ENCODE measurements at regions not wholly inside any gene's neighbourhood (a gene's known extent, or its start where the extent isn't known, plus 50 kb on each side); places are given as distances from the start of the nearest gene placed in this dataset.

DNA sequence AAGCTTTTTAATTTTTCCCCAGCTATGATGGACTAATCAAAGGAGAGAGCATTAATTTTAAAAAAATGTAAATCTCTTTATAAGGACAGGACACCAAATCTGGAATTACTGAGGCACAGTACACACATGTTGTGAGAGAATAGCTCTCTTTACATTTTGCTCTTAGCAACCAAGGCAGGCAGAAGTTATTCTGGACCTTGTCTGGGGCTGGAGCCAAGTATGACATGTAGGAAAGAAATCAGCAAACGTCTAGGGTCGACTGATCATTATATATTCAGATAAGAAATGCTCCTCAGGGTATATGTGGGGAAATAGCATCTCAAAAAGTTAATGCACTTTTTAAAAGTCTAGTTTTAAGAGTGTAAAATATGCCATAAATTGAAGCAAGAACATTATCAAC is 1330.0 kb upstream of the CELF4 start:
- Mint-ChIP-seq H3K4me1 (ENCODE audit: low read depth, unreplicated experiment) (no peaks in the 10 kb centered on the region), H3K27ac (ENCODE audit: unreplicated experiment) (no peak overlapping the region), H3K9me3 (ENCODE audit: unreplicated experiment) (no peaks in the 10 kb centered on the region), H3K36me3 (ENCODE audit: insufficient read depth, unreplicated experiment) (no peaks in the 10 kb centered on the region), H3K4me3 (ENCODE audit: unreplicated experiment) (no peak overlapping the region), H3K27me3 (ENCODE audit: insufficient read depth, unreplicated experiment) (no peaks in the 10 kb centered on the region)
- BruUV-seq (replicated peaks): no TSS peak
- ChIA-PET CTCF (no interaction called here), POLR2A (no interaction called here)
- DNase-seq: no peak
- Histone ChIP-seq H3K36me3 (ENCODE audit: control insufficient read depth, insufficient read depth, low read length) (no peaks in the 10 kb centered on the region), H3K9me3 (no peaks in the 10 kb centered on the region), H3K4me3 (ENCODE audit: low read depth, low read length) (no peak overlapping the region), H3K27me3 (replicated peaks; ENCODE audit: control insufficient read depth, insufficient read depth, low read length) (no peaks in the 10 kb centered on the region), H3K4me1 (no peaks in the 10 kb centered on the region)
- TF ChIP-seq, protein P1, sequence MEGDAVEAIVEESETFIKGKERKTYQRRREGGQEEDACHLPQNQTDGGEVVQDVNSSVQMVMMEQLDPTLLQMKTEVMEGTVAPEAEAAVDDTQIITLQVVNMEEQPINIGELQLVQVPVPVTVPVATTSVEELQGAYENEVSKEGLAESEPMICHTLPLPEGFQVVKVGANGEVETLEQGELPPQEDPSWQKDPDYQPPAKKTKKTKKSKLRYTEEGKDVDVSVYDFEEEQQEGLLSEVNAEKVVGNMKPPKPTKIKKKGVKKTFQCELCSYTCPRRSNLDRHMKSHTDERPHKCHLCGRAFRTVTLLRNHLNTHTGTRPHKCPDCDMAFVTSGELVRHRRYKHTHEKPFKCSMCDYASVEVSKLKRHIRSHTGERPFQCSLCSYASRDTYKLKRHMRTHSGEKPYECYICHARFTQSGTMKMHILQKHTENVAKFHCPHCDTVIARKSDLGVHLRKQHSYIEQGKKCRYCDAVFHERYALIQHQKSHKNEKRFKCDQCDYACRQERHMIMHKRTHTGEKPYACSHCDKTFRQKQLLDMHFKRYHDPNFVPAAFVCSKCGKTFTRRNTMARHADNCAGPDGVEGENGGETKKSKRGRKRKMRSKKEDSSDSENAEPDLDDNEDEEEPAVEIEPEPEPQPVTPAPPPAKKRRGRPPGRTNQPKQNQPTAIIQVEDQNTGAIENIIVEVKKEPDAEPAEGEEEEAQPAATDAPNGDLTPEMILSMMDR (IDR thresholded peaks at IDR 0.05; ENCODE audit: insufficient read depth in 1 of 2, low read depth in 1 of 2, low read length in 1 of 2, severe bottlenecking in 1 of 2, unreplicated experiment in 1 of 2): no peak
- intact Hi-C loops (cut with micrococcal nuclease; ENCODE audit: unreplicated experiment): no loop called here

DNA sequence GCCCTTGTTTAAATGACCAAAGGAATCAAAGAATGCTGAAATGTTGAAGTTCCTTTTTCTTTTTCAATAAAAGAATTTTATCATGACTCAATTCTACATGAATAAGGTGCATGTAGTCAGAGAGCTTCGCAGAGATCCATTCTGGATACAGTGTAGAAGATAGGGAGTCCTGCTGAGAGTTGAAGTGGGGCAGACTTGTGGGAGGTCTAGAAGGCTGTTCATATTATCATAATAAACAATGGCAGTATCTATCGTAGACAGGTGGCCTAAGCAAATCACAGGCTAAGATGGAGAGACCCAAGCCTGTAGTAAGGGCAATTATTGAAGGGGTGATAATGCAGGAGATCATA is 1322.0 kb upstream of the CELF4 start:
- no peak overlapping the region for H3K4me3 Mint-ChIP-seq (ENCODE audit: unreplicated experiment)
- TF ChIP-seq, protein P1 (IDR thresholded peaks at IDR 0.05; ENCODE audit: insufficient read depth in 1 of 2, low read depth in 1 of 2, low read length in 1 of 2, severe bottlenecking in 1 of 2, unreplicated experiment in 1 of 2): no peak
- DNase-seq: no peak
- Histone ChIP-seq H3K4me3 (ENCODE audit: low read depth, low read length) (no peak overlapping the region), H3K27me3 (replicated peaks; ENCODE audit: control insufficient read depth, insufficient read depth, low read length) (no peaks in the 10 kb centered on the region), H3K9me3 (no peaks in the 10 kb centered on the region), H3K4me1 (no peaks in the 10 kb centered on the region), H3K36me3 (ENCODE audit: control insufficient read depth, insufficient read depth, low read length) (no peaks in the 10 kb centered on the region)
- no peaks in the 10 kb centered on the region for H3K9me3 Mint-ChIP-seq (ENCODE audit: unreplicated experiment)
- intact Hi-C loops (cut with micrococcal nuclease; ENCODE audit: unreplicated experiment): no loop called here
- ChIA-PET POLR2A (no interaction called here), CTCF (no interaction called here)
- no peaks in the 10 kb centered on the region for H3K4me1 Mint-ChIP-seq (ENCODE audit: low read depth, unreplicated experiment)
- no TSS peak for BruUV-seq (replicated peaks)
- no peaks in the 10 kb centered on the region for H3K36me3 Mint-ChIP-seq (ENCODE audit: insufficient read depth, unreplicated experiment)
- no peak overlapping the region for H3K27ac Mint-ChIP-seq (ENCODE audit: unreplicated experiment)
- H3K27me3 Mint-ChIP-seq (ENCODE audit: insufficient read depth, unreplicated experiment): peaks cover 5% of the 10 kb centered on the region

DNA sequence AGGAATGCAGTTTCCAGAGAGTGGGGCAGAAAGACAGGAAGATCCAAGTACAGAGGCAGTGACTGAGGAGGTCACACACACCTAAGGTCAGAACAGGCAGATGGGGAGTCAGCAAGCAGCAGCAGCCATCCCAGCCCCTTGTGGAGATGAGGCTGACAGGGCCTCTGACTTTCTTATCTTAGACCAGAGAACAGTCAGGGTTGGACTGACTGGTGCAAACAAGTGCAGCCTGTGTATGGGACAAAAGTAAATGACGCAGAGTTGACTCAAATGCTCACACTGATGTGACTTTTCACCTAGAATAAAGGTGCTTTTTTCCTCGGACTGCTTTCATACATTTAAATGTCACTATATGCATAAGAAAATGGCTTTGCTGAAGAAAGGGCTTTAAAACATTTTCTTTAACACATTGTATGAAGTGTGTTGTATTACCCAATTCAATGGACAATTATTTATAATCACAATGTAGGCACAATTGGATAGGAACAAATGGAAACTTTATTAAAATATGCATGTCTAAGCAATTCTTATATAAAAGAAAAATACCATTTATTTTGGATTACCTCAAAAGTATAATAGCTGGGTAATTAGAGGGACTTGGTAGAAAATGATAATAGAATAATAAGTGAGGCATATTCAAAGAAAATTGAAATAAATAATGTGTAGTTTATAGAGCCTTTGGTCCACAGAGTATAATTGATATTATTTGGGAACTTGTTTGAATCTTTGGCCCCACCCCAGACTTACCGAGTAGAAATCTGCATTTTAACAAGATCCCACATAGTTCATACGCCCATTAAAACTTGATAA is 1321.5 kb upstream of the CELF4 start:
- POLR2A ChIA-PET: no interaction called here
- intact Hi-C loops (cut with micrococcal nuclease; ENCODE audit: unreplicated experiment): no loop called here
- H3K4me1 Mint-ChIP-seq (ENCODE audit: low read depth, unreplicated experiment): no peaks in the 10 kb centered on the region
- H3K27ac Mint-ChIP-seq (ENCODE audit: unreplicated experiment): no peak overlapping the region
- peaks cover 5% of the 10 kb centered on the region for H3K27me3 Mint-ChIP-seq (ENCODE audit: insufficient read depth, unreplicated experiment)
- H3K4me1 ChIP-seq: no peaks in the 10 kb centered on the region
- H3K4me3 ChIP-seq (ENCODE audit: low read depth, low read length): no peak overlapping the region
- TF ChIP-seq, protein P1 (IDR thresholded peaks at IDR 0.05; ENCODE audit: insufficient read depth in 1 of 2, low read depth in 1 of 2, low read length in 1 of 2, severe bottlenecking in 1 of 2, unreplicated experiment in 1 of 2): no peak
- H3K9me3 ChIP-seq: no peaks in the 10 kb centered on the region
- DNase-seq: no peak
- CTCF ChIA-PET: no interaction called here
- H3K27me3 ChIP-seq (replicated peaks; ENCODE audit: control insufficient read depth, insufficient read depth, low read length): no peaks in the 10 kb centered on the region
- no peaks in the 10 kb centered on the region for H3K36me3 ChIP-seq (ENCODE audit: control insufficient read depth, insufficient read depth, low read length)
- no peaks in the 10 kb centered on the region for H3K36me3 Mint-ChIP-seq (ENCODE audit: insufficient read depth, unreplicated experiment)
- BruUV-seq (replicated peaks): no TSS peak
- no peaks in the 10 kb centered on the region for H3K9me3 Mint-ChIP-seq (ENCODE audit: unreplicated experiment)
- H3K4me3 Mint-ChIP-seq (ENCODE audit: unreplicated experiment): no peak overlapping the region

All from Caco-2 (cell line).